ENCODE measurements at regions not wholly inside any gene's neighbourhood (a gene's known extent, or its start where the extent isn't known, plus 50 kb on each side); places are given as distances from the start of the nearest gene placed in this dataset.

DNA sequence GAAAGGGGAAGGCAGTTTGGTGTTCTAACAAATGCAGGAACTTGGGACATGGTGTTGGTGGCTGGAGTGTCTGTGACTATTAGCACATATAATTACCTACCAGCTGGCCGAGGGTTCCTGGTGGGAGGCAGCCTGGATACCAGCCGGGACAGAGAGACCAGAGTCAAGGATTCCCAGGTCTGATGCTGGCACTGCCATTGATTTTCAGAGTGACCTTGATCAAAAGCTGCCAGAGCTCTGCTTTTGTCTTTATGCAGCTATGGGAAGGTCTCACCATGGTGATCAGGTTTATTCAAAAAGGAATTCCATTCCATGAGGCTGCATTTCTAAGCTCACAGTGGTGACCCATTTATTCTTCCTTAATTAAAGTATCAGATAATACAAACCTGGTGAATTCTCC is 101.0 kb upstream of the PWP1 start:
- peak overlapping the region in 1 of 2 experiments; percentile 29; a peak in 1 of 4 replicates for H3K4me2 ChIP-seq (ENCODE audit: insufficient read depth in 1 of 2, low read depth in 2 of 2, low read length in 2 of 2)
- H3K14ac ChIP-seq (ENCODE audit: insufficient read length): no peak overlapping the region
- H4K5ac ChIP-seq (ENCODE audit: insufficient read length, low read depth, low read length): no peak overlapping the region
- H3K9ac ChIP-seq (replicated peaks in 1 of 4; ENCODE audit: extremely low read depth in 1 of 4, low read depth in 3 of 4, low read length in 3 of 4): no peak overlapping the region
- no peak overlapping the region for H3K18ac ChIP-seq (ENCODE audit: extremely low read depth, low read length)
- H4K91ac ChIP-seq (replicated peaks; ENCODE audit: insufficient read length, low read length): no peak overlapping the region
- H3K4ac ChIP-seq (replicated peaks; ENCODE audit: insufficient read length, low read depth, low read length): no peak overlapping the region
- no peak overlapping the region for H2BK120ac ChIP-seq (replicated peaks; ENCODE audit: low read depth, low read length)
- H2BK12ac ChIP-seq (ENCODE audit: low read depth, low read length): no peak overlapping the region
- no peak for DNase-seq (ENCODE audit: low read depth in 1 of 2, low spot score in 2 of 2)
- ChIA-PET CTCF (ENCODE audit: partially characterized antibody) (interaction anchor here (0.6 to 3.5 kb wide), 14 partner anchors 10 to 596 kb away, joined by 3 to 25 read pairs (median 4); no protein-coding TSS in a partner anchor), POLR2A (ENCODE audit: partially characterized antibody) (interaction anchor here (0.7 kb wide), 1 partner anchor 14 kb away, joined by 4 read pairs; no protein-coding TSS in a partner anchor)
- H3K4me1 ChIP-seq (replicated peaks in 1 of 4; ENCODE audit: control insufficient read depth in 3 of 4, insufficient read depth in 4 of 4, low read length in 3 of 4): peaks cover 10 to 24% (median 12%) of the 10 kb centered on the region in 4 experiments
- H4K20me1 ChIP-seq (replicated peaks in 1 of 2; ENCODE audit: control insufficient read depth in 1 of 2, insufficient read depth in 2 of 2, low read length in 2 of 2): no peaks in the 10 kb centered on the region
- 44% methylated on average over 2 of the region's 2 CpGs; no CpG with 5 or more reads in 1 of the 2 experiments for WGBS, 2 experiments (ENCODE audit: extremely low coverage in 1 of 2, insufficient coverage in 1 of 2, insufficient read length in 1 of 2, insufficient replicate concordance in 2 of 2, low coverage in 1 of 2, low lambda C conversion rate in 2 of 2, missing lambda C conversion rate in 1 of 2)
- no peak overlapping the region for H2BK15ac ChIP-seq (ENCODE audit: low read length)
- H3K23me2 ChIP-seq (ENCODE audit: low read depth, low read length): peaks cover 2% of the 10 kb centered on the region; the same call in 1 of the 2 replicates
- H3K27ac ChIP-seq (ENCODE audit: low read depth, low read length): no peak overlapping the region
- H3K9me3 ChIP-seq (ENCODE audit: insufficient read depth in 2 of 2, low read depth in 1 of 2, low read length in 1 of 2): 0 out of 4 replicates have a peak, but pooled peaks cover 3% of the 10 kb centered on the region in 2 experiments
- no peak overlapping the region for H3K56ac ChIP-seq (replicated peaks; ENCODE audit: insufficient read length, low read depth, low read length)
- H2AK5ac ChIP-seq (ENCODE audit: low read depth, low read length): no peak overlapping the region
- no peaks in the 10 kb centered on the region for H3K79me1 ChIP-seq (ENCODE audit: low read depth, low read length)
- H2BK20ac ChIP-seq (ENCODE audit: low read length): no peak overlapping the region
- no peaks in the 10 kb centered on the region for H3K79me2 ChIP-seq (ENCODE audit: control insufficient read depth in 1 of 2, insufficient read depth in 2 of 2, low read length in 2 of 2)
- peaks cover 0 to 23% (median 15%) of the 10 kb centered on the region in 4 experiments; a peak in 5 of 7 replicates for H3K27me3 ChIP-seq (replicated peaks in 1 of 4; ENCODE audit: control insufficient read depth in 3 of 4, extremely low read depth in 1 of 4, insufficient read depth in 3 of 4, low read length in 3 of 4)
- no peak overlapping the region for H2AFZ ChIP-seq (ENCODE audit: low read length)
- no peak overlapping the region for H4K8ac ChIP-seq (ENCODE audit: extremely low read depth, insufficient read depth, low read length)
- H3K4me3 ChIP-seq (ENCODE audit: extremely low read depth in 1 of 4, insufficient read depth in 2 of 4, low read depth in 3 of 4, low read length in 4 of 4): 0 out of 8 replicates have a peak overlapping the region, but pooled peaks of 1 of the 4 experiments have one; percentile 1
- peak; percentile 32 for FAIRE-seq
- no peak overlapping the region for H3K23ac ChIP-seq (ENCODE audit: insufficient read length)
- no peaks in the 10 kb centered on the region for H3K36me3 ChIP-seq (ENCODE audit: control insufficient read depth in 2 of 4, insufficient read depth in 4 of 4, low read length in 3 of 4)
- no peak overlapping the region for H2BK5ac ChIP-seq (ENCODE audit: low read depth, low read length)
- no peak for TF ChIP-seq KDM4A (IDR thresholded peaks at IDR 0.05; ENCODE audit: low read depth, low read length, severe bottlenecking)
- no peak for TF ChIP-seq SAP30 (IDR thresholded peaks at IDR 0.05; ENCODE audit: insufficient read depth, insufficient replicate concordance, low read length)
- no peak for TF ChIP-seq YY1 (IDR thresholded peaks at IDR 0.05; ENCODE audit: low read depth, low read length)
- no peak for TF ChIP-seq CREB1 (IDR thresholded peaks at IDR 0.05)
- TF ChIP-seq CHD2 (IDR thresholded peaks at IDR 0.05; ENCODE audit: low read length): no peak
- TF ChIP-seq TCF12 (IDR thresholded peaks at IDR 0.05; ENCODE audit: low read depth, low read length): no peak
- no peak for TF ChIP-seq KDM5A (IDR thresholded peaks at IDR 0.05; ENCODE audit: low read length)
- TF ChIP-seq, protein P1, sequence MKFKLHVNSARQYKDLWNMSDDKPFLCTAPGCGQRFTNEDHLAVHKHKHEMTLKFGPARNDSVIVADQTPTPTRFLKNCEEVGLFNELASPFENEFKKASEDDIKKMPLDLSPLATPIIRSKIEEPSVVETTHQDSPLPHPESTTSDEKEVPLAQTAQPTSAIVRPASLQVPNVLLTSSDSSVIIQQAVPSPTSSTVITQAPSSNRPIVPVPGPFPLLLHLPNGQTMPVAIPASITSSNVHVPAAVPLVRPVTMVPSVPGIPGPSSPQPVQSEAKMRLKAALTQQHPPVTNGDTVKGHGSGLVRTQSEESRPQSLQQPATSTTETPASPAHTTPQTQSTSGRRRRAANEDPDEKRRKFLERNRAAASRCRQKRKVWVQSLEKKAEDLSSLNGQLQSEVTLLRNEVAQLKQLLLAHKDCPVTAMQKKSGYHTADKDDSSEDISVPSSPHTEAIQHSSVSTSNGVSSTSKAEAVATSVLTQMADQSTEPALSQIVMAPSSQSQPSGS (IDR thresholded peaks at IDR 0.05; ENCODE audit: low read length): no peak
- no peak for TF ChIP-seq SP2 (IDR thresholded peaks at IDR 0.05; ENCODE audit: low read length)
- TF ChIP-seq KDM1A (IDR thresholded peaks at IDR 0.05; ENCODE audit: borderline replicate concordance, low read length): no peak
- no peak for TF ChIP-seq ZNF274 (IDR thresholded peaks at IDR 0.05; ENCODE audit: borderline replicate concordance, extremely low read depth, low read length)
- TF ChIP-seq RFX5 (IDR thresholded peaks at IDR 0.05; ENCODE audit: borderline replicate concordance, low read depth, low read length): no peak
- TF ChIP-seq RAD21 (IDR thresholded peaks at IDR 0.05 in 1 of 2, conservative IDR thresholded peaks at IDR 0.05 in 1 of 2; ENCODE audit: low read depth in 2 of 2, low read length in 2 of 2): no peak

Measured in H1 (cell line).